HG02759 (cell line): ENCODE measurements at regions not wholly inside any gene's neighbourhood (a gene's known extent, or its start where the extent isn't known, plus 50 kb on each side); places are given as distances from the start of the nearest gene placed in this dataset.

Experiments
- ATAC-seq: cut with Tn5 transposase; IDR thresholded peaks from one replicate; pipeline ENCODE4 v1.9.1; 2021; ENCODE audit warnings: mild to moderate bottlenecking, moderate library complexity; ENCODE audit not compliant: unreplicated experiment

DNA sequence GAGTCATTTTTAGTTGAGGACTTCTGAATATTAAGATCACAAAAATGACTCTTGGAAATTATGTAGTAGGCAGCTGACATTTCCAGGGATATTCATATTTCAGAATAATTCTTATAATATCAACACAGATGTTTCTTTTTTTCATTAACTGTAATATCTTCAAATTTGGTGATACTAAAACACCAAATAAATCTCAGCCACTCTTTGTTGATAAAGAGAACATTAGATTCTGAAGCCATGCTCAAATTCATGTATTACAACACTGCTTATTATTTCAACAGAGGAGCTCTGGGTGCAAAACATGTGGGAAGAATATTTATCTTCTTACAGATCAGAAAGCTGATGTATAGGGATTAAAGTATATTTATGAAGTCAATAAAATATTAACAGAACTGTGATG, 355.4 kb downstream of the CRPPA start:
- no peak for ATAC-seq

DNA sequence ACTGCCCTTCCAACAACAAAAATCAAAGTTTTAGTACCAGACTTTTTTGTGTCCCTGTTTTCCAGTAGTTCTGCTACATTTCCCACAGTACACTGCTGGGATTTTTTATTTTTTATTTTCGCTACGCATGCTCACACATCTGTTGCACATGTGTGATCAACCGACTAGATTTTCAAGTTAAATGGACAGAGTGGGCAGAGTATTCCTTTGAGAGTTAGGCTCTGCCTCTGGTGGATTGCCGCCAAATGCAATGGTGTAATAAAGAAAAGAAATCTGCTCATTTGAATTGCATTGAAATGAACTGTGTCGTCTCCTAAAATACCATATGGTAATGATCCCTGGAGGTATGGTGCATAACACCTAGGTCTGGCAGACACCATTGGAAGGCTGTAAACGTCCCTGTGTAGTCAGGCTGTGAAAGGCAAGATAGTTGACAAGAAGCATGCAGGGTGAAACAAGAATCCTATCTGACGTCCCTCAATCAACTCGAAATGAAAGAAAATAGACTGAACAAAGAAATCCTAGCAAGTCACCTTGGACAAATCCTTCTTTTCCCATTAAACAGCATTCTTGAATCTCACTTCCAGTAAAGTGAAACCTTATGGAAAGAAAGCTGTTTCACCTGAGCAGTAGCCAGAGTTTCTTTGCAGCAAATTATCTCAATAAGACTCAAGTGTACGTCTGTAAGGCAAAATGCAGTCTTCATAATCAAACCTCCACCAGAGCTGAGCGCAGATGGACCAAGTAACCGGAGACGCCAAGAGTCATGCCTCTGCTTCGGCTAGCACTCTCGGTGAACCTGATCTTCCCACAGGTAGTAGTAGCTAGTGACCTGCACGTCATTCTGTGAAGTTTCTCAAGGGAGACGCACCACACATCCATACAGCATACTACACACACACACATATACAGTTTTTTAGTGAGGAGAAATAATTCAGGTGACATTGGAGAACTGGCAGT, 357.3 kb downstream of the CRPPA start:
- no peak for ATAC-seq

DNA sequence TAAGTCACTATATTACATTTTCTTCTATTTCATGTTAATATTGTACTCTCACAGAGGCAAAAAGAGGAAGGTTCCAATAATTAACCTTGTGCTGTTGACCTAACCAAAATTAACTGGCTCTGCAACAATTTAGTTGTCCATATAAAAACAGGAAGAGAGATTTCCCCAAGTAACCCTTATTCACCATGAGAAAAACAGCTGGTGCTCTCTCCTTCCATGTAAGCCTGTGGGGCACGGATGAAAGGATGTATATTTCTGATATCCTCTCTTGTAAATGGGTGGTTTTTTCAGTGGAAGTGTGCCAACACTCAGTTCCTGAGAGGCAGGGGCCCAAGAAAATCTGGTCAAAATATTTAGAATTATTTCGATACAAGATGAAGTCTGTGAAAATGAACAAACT, 358.1 kb downstream of the CRPPA start:
- no peak for ATAC-seq

DNA sequence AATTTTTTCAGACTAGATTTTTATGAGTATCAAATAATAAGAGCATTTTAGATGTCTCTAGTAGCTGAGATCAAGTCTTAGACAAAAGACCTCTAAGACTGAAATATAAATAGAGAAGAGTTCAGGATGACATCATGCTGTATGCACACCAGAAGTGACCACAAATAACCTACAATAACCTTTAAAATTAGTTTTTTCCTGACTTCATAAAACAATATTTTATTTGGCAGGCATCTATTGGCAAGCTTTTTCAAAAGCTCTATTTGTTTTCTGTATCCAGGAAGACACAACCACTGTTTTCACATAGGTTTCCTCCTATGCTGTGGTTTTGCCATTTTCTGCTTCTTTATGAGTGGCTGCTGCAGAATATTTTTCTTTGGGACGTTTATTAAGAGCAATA, 359.1 kb downstream of the CRPPA start:
- ATAC-seq, result no peak

DNA sequence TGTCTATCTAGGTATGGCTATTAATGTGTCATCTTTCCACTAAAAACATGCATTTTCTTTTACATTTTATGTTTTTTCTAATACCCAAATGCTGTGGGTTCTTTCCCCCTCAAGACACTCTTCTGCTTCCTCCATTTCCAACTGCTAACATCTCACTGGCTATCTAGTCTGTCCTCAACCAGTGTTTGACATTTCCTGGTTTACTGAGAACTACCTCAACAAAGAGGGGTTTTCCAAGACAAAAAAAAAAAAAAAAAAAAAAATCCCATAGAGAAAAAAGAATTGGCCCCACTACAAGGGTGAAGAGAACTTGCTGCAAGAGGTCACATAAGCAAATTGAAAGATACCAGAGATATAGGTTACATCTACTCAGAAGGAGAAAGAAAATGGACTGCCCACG, 359.7 kb downstream of the CRPPA start:
- no peak for ATAC-seq

DNA sequence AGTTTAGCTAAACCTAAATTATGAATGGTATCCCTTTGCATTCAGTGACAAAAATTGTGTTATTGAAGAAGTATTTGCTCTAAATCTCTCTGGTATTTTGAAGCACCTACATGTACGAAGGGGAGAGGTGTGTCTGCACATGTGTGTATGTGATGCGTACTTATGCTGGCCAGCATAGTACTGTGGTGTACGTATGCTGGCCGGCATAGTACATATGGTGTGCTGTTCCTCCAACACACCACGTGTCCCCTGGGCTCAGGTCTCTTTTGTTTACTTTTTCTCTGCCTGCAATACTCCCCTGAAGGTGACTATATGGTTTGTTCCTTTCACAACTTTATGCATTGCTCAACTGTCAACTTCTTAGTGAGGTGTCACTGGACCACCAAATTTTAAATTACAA, 360.3 kb downstream of the CRPPA start:
- no peak for ATAC-seq

DNA sequence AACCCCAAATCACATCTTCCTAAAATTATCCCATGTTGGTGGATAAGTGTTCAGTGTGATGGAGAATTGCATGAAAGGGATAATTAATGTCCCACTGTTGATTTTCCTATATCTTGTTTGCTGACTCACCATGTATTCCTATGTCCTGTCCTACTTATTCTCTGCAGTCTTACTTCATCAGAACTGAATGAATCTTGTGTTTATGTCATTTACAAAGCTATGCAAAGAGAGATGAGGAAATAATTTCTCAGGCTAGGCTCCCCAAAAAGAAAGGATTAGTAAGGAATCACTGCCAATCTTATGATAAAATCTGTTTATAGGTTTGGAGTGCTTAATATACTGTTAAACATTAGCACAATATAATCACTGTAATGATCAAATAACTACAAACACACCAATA, 360.8 kb downstream of the CRPPA start:
- no peak for ATAC-seq

DNA sequence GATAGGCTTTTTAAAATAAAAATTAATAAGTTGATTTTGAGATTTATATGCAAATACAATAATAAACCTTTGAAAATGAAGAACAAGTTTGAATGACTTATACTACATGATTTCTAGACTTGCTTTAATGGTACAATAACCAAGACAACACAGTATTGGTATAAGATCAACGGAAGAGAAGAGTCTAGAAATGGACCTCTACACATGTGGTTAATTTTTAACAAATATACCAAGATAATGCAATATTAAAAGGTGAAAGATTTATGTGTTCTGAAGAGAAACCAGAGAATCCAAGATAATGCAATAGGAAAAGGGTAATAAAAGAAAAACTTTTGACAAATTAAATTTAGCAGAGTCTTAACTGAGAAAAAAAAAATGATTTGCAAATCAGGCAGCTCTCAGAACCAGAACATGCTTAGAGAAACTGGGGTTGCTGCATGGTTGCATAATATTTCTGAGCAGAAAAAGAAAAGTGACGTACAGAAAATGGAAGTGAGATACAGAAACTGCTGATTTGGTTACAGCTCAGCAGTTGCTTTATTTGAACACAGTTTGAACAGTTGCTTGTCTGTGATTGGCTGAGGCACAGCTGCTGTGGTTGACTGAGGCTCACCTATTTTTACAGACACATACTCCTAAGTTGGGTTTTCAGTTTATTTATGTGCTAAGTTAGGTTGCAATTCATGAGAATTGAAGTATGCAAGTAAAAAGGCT, 365.9 kb downstream of the CRPPA start:
- peak; percentile 82 for ATAC-seq

DNA sequence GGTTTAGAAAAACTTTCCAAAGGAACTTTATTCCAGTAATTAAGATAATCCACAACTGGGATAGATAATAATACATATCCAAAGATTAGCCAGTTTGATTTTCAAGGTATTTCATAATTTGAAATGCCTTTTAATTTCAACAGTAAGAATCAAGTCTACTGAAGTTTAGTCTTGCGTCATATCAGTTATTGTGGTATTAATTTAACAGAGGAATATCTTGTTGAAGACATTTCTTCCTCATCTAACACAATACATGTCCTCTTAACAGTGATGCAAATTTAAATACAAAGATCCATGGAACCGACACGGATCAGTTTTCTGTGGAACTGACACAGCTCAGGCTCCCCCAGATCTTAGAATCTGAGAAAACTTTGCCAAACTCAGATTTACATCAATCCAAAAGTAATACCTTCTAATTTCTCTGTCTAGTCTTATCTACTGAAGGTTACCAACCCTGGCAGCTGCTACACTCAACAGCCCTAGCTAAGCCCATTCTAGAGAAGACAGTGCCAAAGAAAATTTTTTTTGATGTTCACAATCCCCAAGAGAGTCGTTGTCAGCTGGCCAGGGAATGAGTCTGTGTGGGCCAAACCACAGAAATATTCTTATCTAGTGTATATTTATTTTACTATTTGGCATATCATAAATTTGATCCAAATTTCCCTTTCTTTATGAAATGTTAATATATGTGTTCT, 365.2 kb upstream of the MEOX2 start:
- ATAC-seq, result no peak

DNA sequence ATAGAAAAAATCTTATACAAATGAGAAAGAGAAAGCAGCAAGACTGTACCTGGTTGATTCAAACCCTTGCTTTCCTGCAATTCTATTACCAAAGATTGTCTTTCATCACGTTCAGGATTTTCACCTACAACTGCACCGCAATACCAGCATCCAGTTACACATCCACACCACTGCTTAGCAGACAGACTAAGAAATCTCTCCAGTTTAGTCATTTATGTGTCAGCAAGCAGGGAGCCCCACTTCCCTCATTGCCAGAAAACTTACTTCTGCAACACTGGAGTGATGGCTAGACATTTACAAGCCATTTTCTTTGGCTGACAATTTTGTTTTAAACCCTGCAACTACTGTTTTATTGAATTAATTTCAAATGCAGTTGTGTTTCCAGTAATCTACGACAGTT, 359.6 kb upstream of the MEOX2 start:
- ATAC-seq, result no peak

DNA sequence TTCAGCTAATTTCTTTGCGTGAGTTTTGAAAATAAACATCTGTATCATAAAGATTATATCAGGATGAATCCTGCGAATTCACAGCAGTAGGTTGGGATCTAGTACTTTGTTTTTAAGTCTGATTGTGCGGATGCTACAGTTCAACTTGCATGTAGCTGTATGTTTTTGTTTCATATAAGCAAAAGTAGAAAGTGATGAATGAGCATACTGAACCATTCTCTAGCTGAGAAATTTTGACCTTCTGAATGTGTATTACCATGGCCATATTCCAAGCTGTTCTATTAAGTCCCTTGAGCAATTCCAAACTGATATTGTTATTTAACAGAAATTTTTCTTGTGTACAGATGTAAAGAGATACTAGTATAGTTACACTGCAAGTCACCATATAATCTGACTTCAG, 358.8 kb upstream of the MEOX2 start:
- no peak for ATAC-seq

DNA sequence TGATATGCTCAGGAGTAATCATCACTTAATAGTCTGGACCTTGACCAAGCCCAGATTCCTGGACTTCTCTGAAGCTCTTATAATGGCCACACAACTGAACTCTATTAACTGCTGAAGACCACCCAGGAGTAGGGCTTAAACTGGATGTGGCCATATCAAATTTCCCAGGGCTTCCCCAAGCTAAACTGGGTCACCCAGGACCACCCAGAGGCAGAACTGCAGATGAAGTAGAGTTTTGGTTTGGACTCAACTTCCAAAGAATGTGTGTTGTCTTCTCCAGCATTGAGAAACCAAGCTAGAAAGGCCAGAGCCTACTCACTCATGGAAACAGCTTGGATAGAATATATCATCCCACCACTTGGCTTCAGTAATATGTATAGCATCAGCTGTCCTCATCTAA, 358.2 kb upstream of the MEOX2 start:
- ATAC-seq, result no peak

DNA sequence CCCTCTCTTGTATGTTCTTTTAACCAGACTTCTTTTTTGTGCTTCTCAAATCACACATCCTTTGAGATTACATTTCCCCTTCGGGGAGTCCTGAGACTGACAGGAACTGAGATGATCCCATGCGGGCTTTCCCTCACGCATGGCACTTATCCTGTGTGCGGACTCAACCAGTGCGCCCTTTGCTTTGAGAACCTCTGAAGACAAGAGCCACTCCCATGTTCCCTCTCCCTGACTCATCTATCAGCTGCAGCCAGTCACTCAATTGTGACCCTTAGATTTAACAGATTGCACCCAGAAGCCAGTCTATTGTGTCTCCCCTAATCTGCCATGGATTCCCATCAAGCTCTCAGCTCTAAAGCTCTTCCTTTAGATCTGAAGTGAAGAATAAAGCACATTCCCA, 353.9 kb upstream of the MEOX2 start:
- ATAC-seq, result no peak

DNA sequence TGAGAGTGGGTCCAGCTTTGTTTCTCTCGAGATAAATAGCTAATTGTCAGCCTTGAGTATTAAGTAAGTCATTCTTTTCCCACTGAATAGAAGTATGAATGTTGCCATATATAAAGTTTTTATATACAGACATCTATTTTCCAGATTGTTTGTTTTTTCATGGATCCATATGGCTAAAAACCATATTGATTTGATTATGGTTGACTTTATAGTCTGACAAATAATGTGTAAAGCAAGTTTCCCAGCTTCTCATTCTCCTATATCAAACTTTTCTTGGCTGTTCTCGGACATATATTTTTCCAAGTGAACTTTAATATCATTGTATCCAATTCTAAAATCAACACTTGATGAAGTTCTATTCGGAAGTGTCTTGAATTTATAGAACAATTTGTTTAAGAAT, 352.4 kb upstream of the MEOX2 start:
- ATAC-seq, result no peak

DNA sequence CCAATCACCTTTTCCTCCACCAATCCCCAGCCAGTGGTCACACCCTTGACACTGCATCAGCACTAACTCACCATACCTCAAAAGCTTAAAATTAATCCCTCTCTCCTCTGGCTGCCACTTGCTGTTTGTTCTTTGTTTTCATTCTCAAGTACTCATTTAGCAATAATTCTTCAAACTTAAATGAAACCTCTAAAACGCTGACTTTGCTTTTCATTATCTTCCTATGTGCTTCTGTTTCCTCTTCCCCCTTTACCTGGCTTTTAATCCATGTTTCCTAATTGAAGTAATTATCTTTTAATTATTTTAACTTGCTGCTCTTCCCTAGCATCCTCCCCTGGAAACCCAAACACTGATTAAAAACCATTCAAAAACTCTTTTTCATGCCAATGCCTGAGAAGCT, 348.9 kb upstream of the MEOX2 start:
- no peak for ATAC-seq

DNA sequence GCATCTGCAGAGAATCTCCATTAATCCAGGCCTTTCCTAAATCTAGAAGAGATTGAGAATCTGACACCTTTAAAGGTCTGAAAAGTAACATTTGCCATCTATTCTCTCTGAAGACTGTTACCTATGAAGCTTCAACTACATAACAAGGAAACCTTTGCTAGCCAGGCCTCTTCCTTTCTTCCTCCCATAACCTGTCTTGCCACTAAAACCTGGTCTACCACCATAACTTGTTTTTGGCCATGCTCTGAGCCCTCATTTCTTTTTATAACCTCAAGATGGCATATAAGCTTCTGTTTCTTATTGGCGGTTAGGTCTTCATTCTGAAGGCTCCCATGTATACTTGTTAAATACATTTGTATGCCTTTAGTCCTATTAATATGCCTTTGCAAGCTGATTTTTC, 348.4 kb upstream of the MEOX2 start:
- ATAC-seq, result no peak

DNA sequence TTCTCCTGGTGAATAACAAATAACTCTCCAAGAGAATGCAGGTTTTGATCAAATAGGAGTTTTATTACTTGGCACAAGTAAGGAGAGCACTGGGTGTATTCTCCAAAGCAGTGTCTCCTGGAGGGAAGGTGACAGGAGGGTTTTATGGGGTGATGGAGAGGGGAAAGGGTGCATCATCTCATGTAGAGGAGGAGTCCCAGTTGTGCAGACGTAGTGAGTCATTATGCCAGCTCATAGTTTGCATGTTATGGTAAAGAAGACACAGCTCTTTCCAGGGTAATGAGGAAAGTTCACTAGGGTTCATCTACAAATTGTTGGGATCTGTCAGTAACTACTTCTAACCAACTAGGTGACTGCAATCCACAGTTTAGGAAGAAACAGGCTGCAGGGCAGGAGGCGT, 347.9 kb upstream of the MEOX2 start:
- ATAC-seq, result no peak

DNA sequence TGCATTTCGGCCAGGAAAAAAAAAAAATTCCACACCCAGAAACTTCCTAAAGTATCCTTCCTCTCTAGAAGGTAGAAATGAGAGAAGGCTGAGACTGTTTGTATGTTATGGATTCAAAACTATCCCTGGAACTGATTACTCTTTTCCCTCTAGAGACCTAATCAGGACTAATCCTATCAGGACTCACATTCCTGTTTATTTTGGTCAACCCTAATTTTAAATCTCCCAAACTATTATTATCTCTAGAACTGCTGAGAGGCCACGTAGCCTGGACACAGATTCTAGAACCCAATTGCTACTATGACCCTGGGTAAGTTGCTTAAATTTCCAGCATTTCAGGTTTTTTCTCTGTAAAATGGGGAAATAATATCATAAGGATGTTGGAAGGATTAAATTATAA, 346.8 kb upstream of the MEOX2 start:
- ATAC-seq, result no peak

DNA sequence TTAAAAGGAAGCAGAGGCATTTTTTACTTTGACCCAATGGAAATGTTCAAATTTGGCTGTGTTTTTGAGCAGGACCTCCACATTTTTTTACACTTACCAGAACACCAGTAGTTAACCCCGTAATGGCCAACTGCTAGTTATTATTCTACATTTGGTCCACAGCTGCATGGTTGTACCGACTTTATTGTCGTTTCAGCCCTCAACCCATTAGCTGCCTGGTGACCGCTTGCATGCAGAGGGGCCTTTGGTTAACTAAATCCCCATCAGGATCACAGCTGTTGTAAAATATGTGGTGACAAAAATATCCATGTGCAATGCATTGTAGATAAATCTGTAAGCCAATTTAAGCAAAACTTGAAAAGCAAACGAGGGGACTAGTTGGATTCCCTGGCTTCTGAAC, 342.2 kb upstream of the MEOX2 start:
- ATAC-seq, result no peak

DNA sequence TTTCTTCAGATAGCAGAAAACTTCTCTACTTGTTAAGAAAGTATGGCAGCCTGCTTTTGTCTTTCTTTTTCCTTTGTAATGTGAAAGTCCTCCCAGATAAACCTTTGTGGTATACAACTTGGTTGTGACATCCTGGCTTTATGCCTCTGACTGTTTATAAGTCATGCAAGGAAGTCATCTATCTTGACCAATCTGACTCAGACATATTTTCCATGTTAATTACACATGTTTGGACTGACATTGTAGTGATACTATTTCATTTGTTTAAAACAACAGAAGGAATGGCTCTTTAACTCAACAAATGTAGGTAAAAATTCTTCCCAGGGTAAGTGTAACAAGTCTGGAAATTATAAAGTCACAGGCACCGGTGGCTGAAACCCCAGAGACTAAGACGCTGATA, 341.6 kb upstream of the MEOX2 start:
- no peak for ATAC-seq

DNA sequence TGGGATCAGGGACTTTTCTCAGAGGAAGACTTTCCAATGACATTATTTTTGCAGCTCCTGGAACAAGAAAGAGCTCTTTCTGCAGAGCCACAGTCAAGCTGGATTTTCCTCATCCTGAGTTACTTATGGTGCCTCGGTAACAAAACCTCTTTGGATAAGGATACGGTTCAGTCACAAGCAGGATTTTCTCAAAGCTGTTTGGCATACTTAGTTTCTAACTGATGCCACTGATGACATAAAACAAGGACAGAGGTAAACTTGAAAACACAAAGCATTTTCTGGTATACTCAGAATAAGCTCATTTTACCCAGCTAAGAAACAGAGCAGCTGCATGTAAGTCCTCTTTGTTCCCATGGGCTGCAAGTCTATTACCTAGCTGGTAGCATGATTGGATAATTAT, 340.9 kb upstream of the MEOX2 start:
- no peak for ATAC-seq
